Activated T-cell treated with anti-CD3 and anti-CD28 coated beads, Interleukin-2, amount 50 U/mL, for 48 hours (primary cell): ENCODE measurements at regions not wholly inside any gene's neighbourhood (a gene's known extent, or its start where the extent isn't known, plus 50 kb on each side); places are given as distances from the start of the nearest gene placed in this dataset.

Experiments used
- DNase-seq, 2 experiments: peaks; one replicate each; pipeline ENCODE4 v3.0.0-alpha.2; 2020

- no peak for DNase-seq
Measured at GRCh38 chr1:163821679-163822078, 499.9 kb downstream of the NUF2 start.

DNA sequence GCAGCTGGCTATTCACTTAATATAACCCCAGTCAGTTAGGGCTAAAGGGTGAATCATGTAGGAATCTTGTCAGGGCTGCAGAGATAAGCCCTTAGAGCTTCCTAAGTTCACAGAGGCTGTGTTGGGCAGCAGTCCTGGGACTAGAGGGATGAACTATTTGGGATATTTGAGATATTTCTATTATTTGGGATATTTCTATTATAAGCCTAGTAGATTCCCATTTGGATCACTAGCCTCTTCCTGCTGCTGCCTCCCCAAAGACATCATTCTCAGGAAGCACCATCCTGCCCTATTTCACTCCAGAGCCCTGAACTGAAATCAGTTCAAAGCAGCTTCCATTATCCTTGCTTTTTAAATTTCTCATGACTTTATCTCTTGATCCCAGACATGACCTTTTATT lies 501.3 kb downstream of the NUF2 start:
- DNase-seq: no peak

GRCh38 chr1:163824006-163824405 lies 502.3 kb downstream of the NUF2 start:
- DNase-seq: no peak

GRCh38 chr1:163824490-163824889 lies 502.7 kb downstream of the NUF2 start:
- no peak for DNase-seq

GRCh38 chr1:163826500-163826899 lies 504.7 kb downstream of the NUF2 start:
- DNase-seq: no peak

GRCh38 chr1:163834778-163835177 lies 513.0 kb downstream of the NUF2 start:
- no peak for DNase-seq

- DNase-seq: no peak
Measured at GRCh38 chr1:163836481-163836880, 514.7 kb downstream of the NUF2 start.

DNA sequence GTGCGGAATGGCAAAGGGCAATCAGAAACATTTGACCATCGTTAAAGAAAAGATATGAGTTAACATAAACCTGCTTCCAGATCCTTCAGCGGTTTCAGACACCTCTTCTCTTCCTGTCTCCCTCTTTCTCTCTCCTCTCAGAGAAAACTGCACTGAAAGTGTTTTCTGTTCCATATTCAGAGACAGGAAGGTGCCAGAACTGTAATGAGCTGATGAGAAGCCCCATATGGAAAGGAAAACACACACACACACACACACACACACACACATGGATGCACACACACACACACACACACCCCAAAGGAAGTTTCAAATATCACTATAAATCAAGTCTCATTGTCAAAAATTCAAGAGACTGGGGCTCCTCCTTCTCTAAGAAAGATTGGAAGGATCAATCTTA lies 515.5 kb downstream of the NUF2 start:
- DNase-seq: no peak

GRCh38 chr1:163842571-163842970 lies 520.8 kb downstream of the NUF2 start:
- DNase-seq: no peak

DNA sequence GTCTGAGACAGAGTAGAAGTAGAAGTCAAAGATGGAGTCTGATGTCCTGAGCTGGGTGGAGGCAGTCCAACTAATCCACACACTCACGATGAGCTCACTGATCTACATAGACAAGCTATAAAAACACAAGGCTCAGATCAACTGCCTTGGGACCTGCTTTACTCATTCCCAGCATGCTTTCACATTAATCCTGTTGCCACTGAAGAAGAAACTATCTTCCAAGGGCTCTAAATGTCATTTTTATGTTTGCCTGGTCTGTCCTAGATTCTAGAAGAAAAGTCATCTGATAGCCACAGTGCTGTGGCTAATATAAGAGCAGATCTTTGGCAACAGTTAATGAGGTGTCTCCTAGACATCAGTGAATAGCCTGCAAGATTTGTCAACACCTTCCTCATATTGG lies 522.7 kb downstream of the NUF2 start:
- DNase-seq: no peak

DNA sequence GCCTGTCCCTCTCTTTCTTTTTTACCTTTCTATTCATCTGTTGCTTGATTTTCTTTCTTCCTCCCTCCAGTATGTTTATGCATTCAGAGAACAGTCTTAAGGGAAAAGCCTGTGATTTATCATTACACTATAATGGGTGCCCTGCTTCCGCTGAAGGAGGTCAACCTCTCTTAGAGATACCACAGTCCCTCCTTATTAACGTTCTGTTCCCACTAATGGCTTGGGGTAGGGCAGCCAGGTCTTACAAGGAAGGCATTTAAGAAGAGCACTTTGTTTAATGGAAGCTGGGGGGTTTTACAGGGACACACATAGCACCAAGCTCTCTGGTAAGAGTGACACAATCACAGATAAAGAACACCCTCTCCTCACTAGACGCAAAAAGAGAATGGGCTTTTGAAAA lies 523.5 kb downstream of the NUF2 start:
- no peak for DNase-seq

- no peak for DNase-seq
Measured at GRCh38 chr1:163863731-163864130, 542.0 kb downstream of the NUF2 start.

- no peak for DNase-seq
Measured at GRCh38 chr1:163864207-163864606, 542.5 kb downstream of the NUF2 start.

DNA sequence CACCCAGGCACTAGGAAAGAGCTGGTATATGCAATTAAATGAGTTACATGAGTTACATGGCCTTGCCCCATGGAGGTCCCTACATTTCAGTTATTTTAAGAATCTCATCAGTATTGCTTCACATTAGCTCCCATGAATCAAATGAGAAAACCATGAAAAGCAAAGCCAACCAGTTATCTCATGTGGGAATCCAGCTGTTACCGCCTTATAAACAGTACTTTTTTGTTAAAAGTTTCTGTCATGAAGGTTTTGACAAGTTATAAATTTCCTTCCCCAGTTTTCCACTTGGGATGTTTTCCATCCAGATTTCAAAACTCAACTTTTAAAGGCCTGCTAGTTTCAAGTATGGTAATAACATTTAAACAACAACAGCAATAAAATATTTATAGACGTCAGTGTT lies 544.8 kb downstream of the NUF2 start:
- DNase-seq: no peak

DNA sequence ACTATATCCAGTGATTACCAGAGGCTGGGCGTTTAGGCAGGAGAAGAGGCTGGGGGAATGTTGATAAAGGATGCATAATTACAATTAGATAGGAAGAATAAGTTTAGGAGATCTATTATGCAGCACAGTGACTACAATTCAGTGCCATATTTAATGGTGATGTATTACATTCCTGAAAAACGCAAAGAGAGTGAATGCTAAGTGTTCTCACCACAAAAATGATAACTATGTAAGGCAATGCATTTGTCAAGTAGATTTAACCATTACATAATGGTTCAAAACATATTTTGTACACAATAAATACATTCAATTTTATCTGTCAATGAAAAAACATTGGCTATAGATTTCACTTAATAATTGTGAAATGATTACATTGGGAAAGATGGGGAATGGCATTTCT lies 548.9 kb downstream of the NUF2 start:
- no peak for DNase-seq

- DNase-seq: no peak
Measured at GRCh38 chr1:163872067-163872466, 550.3 kb downstream of the NUF2 start.

GRCh38 chr1:163874070-163874469 lies 552.3 kb downstream of the NUF2 start:
- no peak for DNase-seq

- DNase-seq: no peak
Measured at GRCh38 chr1:163875200-163875926, 553.6 kb downstream of the NUF2 start.

- DNase-seq: no peak
Measured at GRCh38 chr1:163875927-163876320, 554.2 kb downstream of the NUF2 start.

- no peak for DNase-seq
Measured at GRCh38 chr1:163876546-163876945, 554.8 kb downstream of the NUF2 start.

DNA sequence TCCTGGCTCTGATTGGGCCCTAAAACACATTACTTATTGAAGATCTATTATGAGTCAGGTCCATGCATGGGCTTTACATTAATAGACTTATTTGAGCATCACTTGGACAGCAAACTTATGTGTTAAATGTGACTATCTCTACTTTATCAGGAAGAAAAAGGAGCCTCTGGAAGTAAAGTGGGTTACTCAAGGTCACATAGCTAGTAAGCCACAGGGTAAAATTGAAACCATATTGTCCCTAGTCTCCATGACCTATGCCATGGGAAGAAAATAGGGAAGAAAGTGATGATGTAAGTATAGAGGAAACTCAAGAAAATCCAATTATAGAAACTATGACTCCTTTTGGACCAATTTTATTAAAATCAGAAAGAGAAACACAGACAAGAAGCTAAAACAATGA lies 555.3 kb downstream of the NUF2 start:
- DNase-seq: no peak

GRCh38 chr1:163885510-163885909 lies 563.8 kb downstream of the NUF2 start:
- no peak for DNase-seq

DNA sequence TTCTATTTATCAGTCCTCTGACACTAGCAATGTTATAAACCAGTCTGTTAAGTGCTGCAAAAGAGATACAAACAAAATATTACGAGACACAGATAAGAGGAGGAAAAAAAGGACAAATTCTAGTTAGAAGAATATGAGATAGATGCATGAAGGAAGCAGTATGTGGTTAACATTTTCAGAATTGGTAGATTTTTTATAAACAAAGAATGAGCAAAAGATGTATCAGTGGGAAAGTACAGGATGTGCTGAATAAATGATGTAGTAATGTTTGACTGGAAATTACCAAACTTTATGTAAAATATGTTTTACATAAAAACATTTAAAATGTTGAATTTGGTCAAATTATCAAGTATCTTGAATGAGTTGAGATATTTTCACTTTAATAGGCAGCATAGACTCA lies 574.2 kb downstream of the NUF2 start:
- no peak for DNase-seq

DNA sequence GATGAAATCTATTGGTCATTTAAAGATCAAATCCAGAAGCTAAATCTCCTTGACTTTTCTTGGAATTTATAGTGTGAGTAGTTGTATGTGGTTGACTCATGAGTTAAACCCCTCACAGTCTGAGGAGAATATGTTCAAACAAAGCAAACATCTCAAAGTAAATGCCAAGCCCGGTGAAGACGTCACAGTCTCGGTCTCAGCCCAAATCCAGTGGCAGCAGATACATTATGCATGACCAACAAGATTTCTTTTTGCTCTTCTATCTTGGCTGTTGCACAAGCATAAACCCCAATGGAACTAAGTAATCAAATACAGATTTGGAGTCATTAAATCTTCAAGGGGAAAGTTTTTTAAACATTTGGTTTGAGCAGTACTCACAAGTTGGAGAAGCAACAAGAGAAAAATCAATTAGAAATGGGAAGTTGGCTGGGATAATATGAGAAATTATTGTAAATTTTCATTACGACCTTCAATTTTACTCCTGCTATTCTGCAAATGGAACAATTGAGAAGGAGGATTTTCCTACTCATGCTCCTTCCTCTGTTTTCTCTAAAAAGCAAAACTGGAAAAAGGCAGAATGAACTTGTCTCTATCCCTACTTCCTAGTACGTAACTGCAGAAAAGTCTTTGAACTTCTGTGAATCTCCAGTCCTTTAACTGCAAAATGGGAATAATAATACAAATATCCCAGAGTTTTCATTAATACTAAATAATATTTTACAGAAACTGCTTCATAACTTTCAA lies 575.8 kb downstream of the NUF2 start:
- DNase-seq: no peak

DNA sequence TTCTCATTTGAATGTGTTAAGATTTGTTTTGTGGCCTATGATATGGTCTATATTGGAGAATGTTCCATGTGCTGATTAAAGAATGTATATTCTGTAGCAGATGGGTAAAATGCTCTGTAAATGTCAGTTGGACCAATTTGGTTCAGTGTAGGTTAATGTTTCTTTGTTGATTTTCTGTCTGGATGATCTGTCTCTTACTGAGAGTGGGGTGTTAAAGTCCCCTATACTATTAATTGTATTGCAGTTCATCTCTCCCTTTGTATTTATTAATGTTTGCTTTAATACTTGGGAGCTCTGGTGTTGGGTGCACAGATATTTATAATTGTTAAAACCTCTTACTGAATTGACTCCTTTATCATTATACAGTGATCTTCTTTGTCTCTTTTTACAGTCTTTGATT lies 584.5 kb downstream of the NUF2 start:
- DNase-seq: no peak
